ENCODE measurements at regions not wholly inside any gene's neighbourhood (a gene's known extent, or its start where the extent isn't known, plus 50 kb on each side); places are given as distances from the start of the nearest gene placed in this dataset.

GRCh38 chr11:69574608-69575255 lies 66.2 kb upstream of the CCND1 start:
- no peak for TF ChIP-seq CTCF (IDR thresholded peaks at IDR 0.05; ENCODE audit: control extremely low read depth, extremely low read depth)
- DNase-seq, result no peak
- ATAC-seq (ENCODE audit: insufficient read depth, low FRiP score), result no peak
- Histone ChIP-seq H3K9ac (ENCODE audit: insufficient read depth in 1 of 2, low read length in 2 of 2) (no peak overlapping the region), H3K27ac (ENCODE audit: low read depth in 1 of 2, low read length in 1 of 2) (no peak overlapping the region), H3K9me3 (ENCODE audit: control insufficient read depth in 4 of 4, insufficient read depth in 3 of 4, low read length in 3 of 4) (no peaks in the 10 kb centered on the region), H3K4me1 (ENCODE audit: control insufficient read depth in 5 of 5, insufficient read depth in 5 of 5, low read length in 5 of 5) (peaks cover 0 to 4% (median 0%) of the 10 kb centered on the region in 5 donors), H3K36me3 (ENCODE audit: control insufficient read depth in 4 of 4, insufficient read depth in 4 of 4, low read length in 4 of 4) (no peaks in the 10 kb centered on the region), H3K4me3 (no peak overlapping the region), H3K27me3 (ENCODE audit: control insufficient read depth in 3 of 3, insufficient read depth in 3 of 3, low read length in 2 of 3) (no peaks in the 10 kb centered on the region)
- WGBS, 2 donors, result 92 to 93% methylated on average over 16 of the region's 16 CpGs

- no peak for ATAC-seq (ENCODE audit: insufficient read depth, low FRiP score)
- no peak for DNase-seq
- no peaks in the 10 kb centered on the region for H3K36me3 ChIP-seq (ENCODE audit: control insufficient read depth in 4 of 4, insufficient read depth in 4 of 4, low read length in 4 of 4)
- no peak overlapping the region for H3K4me3 ChIP-seq
- no peak for TF ChIP-seq CTCF (IDR thresholded peaks at IDR 0.05; ENCODE audit: control extremely low read depth, extremely low read depth)
- WGBS, 2 donors, result 54 to 72% methylated on average over 14 of the region's 14 CpGs
- H3K9ac ChIP-seq (ENCODE audit: insufficient read depth in 1 of 2, low read length in 2 of 2), result no peak overlapping the region
- no peaks in the 10 kb centered on the region for H3K27me3 ChIP-seq (ENCODE audit: control insufficient read depth in 3 of 3, insufficient read depth in 3 of 3, low read length in 2 of 3)
- no peak overlapping the region for H3K27ac ChIP-seq (ENCODE audit: low read depth in 1 of 2, low read length in 1 of 2)
- H3K4me1 ChIP-seq (ENCODE audit: control insufficient read depth in 5 of 5, insufficient read depth in 5 of 5, low read length in 5 of 5), result peaks cover 0 to 4% (median 0%) of the 10 kb centered on the region in 5 donors
- H3K9me3 ChIP-seq (ENCODE audit: control insufficient read depth in 4 of 4, insufficient read depth in 3 of 4, low read length in 3 of 4), result no peaks in the 10 kb centered on the region
These were observed 65.5 kb upstream of the CCND1 start for GRCh38 chr11:69575296-69576068.

- DNase-seq, result peak in 2 of 3 donors; percentile 15 to 16
- H3K4me1 ChIP-seq (ENCODE audit: control insufficient read depth in 5 of 5, insufficient read depth in 5 of 5, low read length in 5 of 5), result peaks cover 0 to 4% (median 0%) of the 10 kb centered on the region in 5 donors
- 21 to 37% methylated on average over 10 of the region's 10 CpGs for WGBS, 2 donors
- H3K27ac ChIP-seq (ENCODE audit: low read depth in 1 of 2, low read length in 1 of 2), result no peak overlapping the region
- H3K9ac ChIP-seq (ENCODE audit: insufficient read depth in 1 of 2, low read length in 2 of 2), result no peak overlapping the region
- no peaks in the 10 kb centered on the region for H3K36me3 ChIP-seq (ENCODE audit: control insufficient read depth in 4 of 4, insufficient read depth in 4 of 4, low read length in 4 of 4)
- TF ChIP-seq CTCF (IDR thresholded peaks at IDR 0.05; ENCODE audit: control extremely low read depth, extremely low read depth), result no peak
- no peaks in the 10 kb centered on the region for H3K27me3 ChIP-seq (ENCODE audit: control insufficient read depth in 3 of 3, insufficient read depth in 3 of 3, low read length in 2 of 3)
- no peak for ATAC-seq (ENCODE audit: insufficient read depth, low FRiP score)
- no peaks in the 10 kb centered on the region for H3K9me3 ChIP-seq (ENCODE audit: control insufficient read depth in 4 of 4, insufficient read depth in 3 of 4, low read length in 3 of 4)
- no peak overlapping the region for H3K4me3 ChIP-seq
These were observed 64.7 kb upstream of the CCND1 start for GRCh38 chr11:69576069-69576782.
